DOHH2 (cell line): ENCODE measurements at regions not wholly inside any gene's neighbourhood (a gene's known extent, or its start where the extent isn't known, plus 50 kb on each side); places are given as distances from the start of the nearest gene placed in this dataset.

Source experiments
- H3F3A ChIP-seq: fragments of 200-600 bp; sonication (generic), shearing (Covaris generic); 2 replicates; pipeline ENCODE4 v1.6.0; 2016; ENCODE audit warnings: antibody characterized with exemption, mild to moderate bottlenecking; ENCODE audit not compliant: control insufficient read depth, insufficient read depth
- H3K27ac ChIP-seq: fragments of 200-600 bp; sonication (generic); 2 replicates; pipeline ENCODE4 v1.5.1; 2014; ENCODE audit warnings: low read depth, mild to moderate bottlenecking, low read length, moderate library complexity
- H3K27me3 ChIP-seq: fragments of 200-600 bp; sonication (generic); 2 replicates; pipeline ENCODE4 v1.6.1; 2014; ENCODE audit warnings: mild to moderate bottlenecking, low read length, mixed read lengths; ENCODE audit not compliant: control insufficient read depth
- H3K36me3 ChIP-seq: fragments of 200-600 bp; sonication (generic); 2 replicates; pipeline ENCODE4 v1.6.1; 2014; ENCODE audit warnings: mild to moderate bottlenecking, low read length, moderate library complexity, mixed read lengths; ENCODE audit not compliant: control insufficient read depth
- H3K4me1 ChIP-seq: fragments of 200-600 bp; sonication (generic); 2 replicates; pipeline ENCODE4 v1.6.1; 2014; ENCODE audit warnings: mild to moderate bottlenecking, low read length, mixed read lengths; ENCODE audit not compliant: control insufficient read depth
- H3K4me2 ChIP-seq: fragments of 200-600 bp; sonication (generic); 2 replicates; pipeline ENCODE4 v1.6.0; 2014; ENCODE audit warnings: mild to moderate bottlenecking, low read length, moderate library complexity
- H3K4me3 ChIP-seq: fragments of 200-600 bp; sonication (generic); 2 replicates; pipeline ENCODE4 v1.5.1; 2014; ENCODE audit warnings: mild to moderate bottlenecking, low read length, mixed read lengths
- H3K79me2 ChIP-seq: fragments of 200-600 bp; sonication (generic); 2 replicates; pipeline ENCODE4 v1.6.1; 2014; ENCODE audit warnings: mild to moderate bottlenecking, low read length, mixed read lengths; ENCODE audit not compliant: control insufficient read depth
- H3K9me2 ChIP-seq: fragments of 200-600 bp; sonication (generic); replicated peaks from 2 replicates; pipeline ENCODE4 v1.6.1; 2014; ENCODE audit warnings: mild to moderate bottlenecking, low read length, mixed read lengths; ENCODE audit not compliant: control insufficient read depth
- H3K9me3 ChIP-seq: fragments of 200-600 bp; sonication (generic); 2 replicates; pipeline ENCODE4 v1.6.1; 2014; ENCODE audit warnings: antibody characterized with exemption, low read length, mixed read lengths; ENCODE audit not compliant: control insufficient read depth, insufficient read depth
- H4K20me1 ChIP-seq: fragments of 200-600 bp; sonication (generic); 2 replicates; pipeline ENCODE4 v1.6.0; 2014; ENCODE audit warnings: low read depth, mild to moderate bottlenecking, antibody characterized with exemption, low read length, moderate library complexity; ENCODE audit not compliant: control insufficient read depth, insufficient read depth
- EZH2phosphoT487 ChIP-seq: fragments of 200-600 bp; sonication (generic); IDR thresholded peaks from 2 replicates; pipeline ENCODE4 v1.6.1; 2017; ENCODE audit warnings: borderline replicate concordance, mild to moderate bottlenecking, antibody characterized with exemption, low read length, moderate library complexity, mixed read lengths
- TF ChIP-seq, protein P1 (sequence below): fragments of 200-600 bp; sonication (generic); IDR thresholded peaks from one replicate; pipeline ENCODE4 v1.5.1; 2014; ENCODE audit warnings: antibody characterized with exemption, mild to moderate bottlenecking, low read depth, low read length; ENCODE audit not compliant: poor library complexity, severe bottlenecking

DNA sequence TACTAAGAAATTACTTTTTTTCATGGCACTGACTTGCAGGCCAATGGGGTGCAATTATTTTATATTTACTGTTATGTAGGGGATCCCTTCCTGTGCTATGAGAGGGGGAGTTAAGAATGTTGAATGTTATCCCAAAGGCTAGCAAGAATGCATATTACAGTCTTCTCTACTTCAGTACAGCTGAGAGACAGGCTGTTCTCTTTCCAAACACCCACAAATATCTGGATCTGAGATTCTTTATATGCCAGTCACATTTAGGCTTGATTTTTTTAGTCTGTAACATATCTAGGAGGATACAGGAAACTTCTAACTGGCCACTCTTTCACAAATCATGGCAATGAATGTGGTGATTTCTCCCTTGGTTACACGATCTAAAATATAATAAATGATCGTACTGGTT is 266.4 kb upstream of the FZD8 start:
- Histone ChIP-seq H3K9me3 (no peaks in the 10 kb centered on the region), H4K20me1 (no peaks in the 10 kb centered on the region), H3K27me3 (no peaks in the 10 kb centered on the region), H3K9me2 (no peaks in the 10 kb centered on the region), H3K4me3 (no peak overlapping the region), H3K79me2 (no peaks in the 10 kb centered on the region), H3K27ac (no peak overlapping the region), H3K36me3 (no peaks in the 10 kb centered on the region), H3K4me2 (no peak overlapping the region), H3K4me1 (no peaks in the 10 kb centered on the region), H3F3A (no peaks in the 10 kb centered on the region)
- no peak for TF ChIP-seq EZH2phosphoT487
- TF ChIP-seq, protein P1, sequence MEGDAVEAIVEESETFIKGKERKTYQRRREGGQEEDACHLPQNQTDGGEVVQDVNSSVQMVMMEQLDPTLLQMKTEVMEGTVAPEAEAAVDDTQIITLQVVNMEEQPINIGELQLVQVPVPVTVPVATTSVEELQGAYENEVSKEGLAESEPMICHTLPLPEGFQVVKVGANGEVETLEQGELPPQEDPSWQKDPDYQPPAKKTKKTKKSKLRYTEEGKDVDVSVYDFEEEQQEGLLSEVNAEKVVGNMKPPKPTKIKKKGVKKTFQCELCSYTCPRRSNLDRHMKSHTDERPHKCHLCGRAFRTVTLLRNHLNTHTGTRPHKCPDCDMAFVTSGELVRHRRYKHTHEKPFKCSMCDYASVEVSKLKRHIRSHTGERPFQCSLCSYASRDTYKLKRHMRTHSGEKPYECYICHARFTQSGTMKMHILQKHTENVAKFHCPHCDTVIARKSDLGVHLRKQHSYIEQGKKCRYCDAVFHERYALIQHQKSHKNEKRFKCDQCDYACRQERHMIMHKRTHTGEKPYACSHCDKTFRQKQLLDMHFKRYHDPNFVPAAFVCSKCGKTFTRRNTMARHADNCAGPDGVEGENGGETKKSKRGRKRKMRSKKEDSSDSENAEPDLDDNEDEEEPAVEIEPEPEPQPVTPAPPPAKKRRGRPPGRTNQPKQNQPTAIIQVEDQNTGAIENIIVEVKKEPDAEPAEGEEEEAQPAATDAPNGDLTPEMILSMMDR: no peak

DNA sequence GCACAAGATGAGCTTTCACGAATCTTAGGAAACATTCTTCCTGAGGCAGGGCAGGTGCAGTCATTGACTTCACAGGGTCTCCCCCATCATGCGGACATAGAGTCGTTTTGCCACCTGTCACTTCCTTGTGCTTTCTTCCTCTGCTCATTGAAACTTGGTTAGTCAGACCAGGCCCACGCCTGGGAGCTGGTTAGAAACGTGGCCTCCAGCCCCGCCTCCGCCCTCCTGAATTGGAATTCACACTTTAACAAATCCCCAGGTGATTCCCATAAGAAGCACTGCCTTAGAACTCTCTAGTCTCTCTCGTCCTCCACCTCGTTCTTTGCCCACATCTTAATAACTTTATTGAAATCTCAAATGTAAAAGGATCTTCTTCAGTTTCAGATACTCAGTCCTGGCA is 265.5 kb upstream of the FZD8 start:
- Histone ChIP-seq H3K4me2 (no peak overlapping the region), H3K36me3 (no peaks in the 10 kb centered on the region), H3F3A (no peaks in the 10 kb centered on the region), H3K4me3 (no peak overlapping the region), H3K27me3 (no peaks in the 10 kb centered on the region), H3K79me2 (no peaks in the 10 kb centered on the region), H3K4me1 (no peaks in the 10 kb centered on the region), H3K9me2 (no peaks in the 10 kb centered on the region), H3K9me3 (no peaks in the 10 kb centered on the region), H3K27ac (no peak overlapping the region), H4K20me1 (no peaks in the 10 kb centered on the region)
- TF ChIP-seq EZH2phosphoT487: no peak
- TF ChIP-seq, protein P1: no peak

DNA sequence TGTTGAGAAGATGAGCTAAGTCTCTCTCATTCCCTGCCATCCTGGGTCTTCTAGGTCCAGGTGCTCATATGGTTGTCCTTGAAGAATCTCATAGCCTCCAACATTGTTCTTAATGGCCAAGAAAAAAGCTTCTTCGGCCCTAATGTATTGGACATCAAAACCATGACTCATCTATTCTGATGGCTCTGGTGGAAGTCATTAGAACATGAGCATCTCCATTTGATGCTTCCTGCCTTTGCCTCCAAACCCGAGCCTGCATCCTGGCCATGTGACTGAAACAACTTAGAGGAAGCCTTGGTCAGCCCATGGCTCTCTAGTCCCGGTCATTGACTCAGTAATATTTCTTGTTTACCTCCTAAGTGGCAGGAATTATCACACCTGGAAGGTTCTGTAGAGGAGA is 264.1 kb upstream of the FZD8 start:
- Histone ChIP-seq H4K20me1 (no peaks in the 10 kb centered on the region), H3K9me2 (no peaks in the 10 kb centered on the region), H3F3A (no peaks in the 10 kb centered on the region), H3K27me3 (no peaks in the 10 kb centered on the region), H3K4me3 (no peak overlapping the region), H3K4me2 (no peak overlapping the region), H3K9me3 (no peaks in the 10 kb centered on the region), H3K27ac (no peak overlapping the region), H3K36me3 (no peaks in the 10 kb centered on the region), H3K4me1 (no peaks in the 10 kb centered on the region), H3K79me2 (no peaks in the 10 kb centered on the region)
- TF ChIP-seq, protein P1: no peak

DNA sequence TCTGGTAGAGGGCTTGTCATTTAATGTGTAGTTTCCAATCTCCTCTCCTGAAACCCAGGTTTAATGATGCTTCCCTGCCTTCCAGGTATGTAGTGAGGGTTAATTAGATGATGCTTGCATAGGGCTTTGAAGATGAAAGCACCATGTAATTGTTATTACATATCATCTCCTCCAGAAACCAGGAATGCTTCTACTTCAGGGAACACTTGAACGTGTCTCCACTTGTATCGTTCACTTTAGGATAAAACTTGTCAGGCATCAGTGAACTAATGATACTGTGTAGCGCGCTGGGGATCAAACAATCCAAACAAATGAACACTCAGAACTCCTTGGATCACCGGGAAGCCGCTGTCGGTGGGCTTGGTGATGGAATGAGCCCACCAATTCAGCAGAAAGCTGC is 260.9 kb upstream of the FZD8 start:
- H3K27ac ChIP-seq: no peak overlapping the region
- H3K4me2 ChIP-seq: no peak overlapping the region
- no peak for TF ChIP-seq EZH2phosphoT487
- TF ChIP-seq, protein P1: no peak
- no peaks in the 10 kb centered on the region for H3K79me2 ChIP-seq
- no peaks in the 10 kb centered on the region for H3K36me3 ChIP-seq
- no peak overlapping the region for H3K4me3 ChIP-seq
- H3K9me2 ChIP-seq: no peaks in the 10 kb centered on the region
- no peaks in the 10 kb centered on the region for H3K9me3 ChIP-seq
- no peaks in the 10 kb centered on the region for H3K4me1 ChIP-seq
- no peaks in the 10 kb centered on the region for H4K20me1 ChIP-seq
- H3K27me3 ChIP-seq: no peaks in the 10 kb centered on the region
- H3F3A ChIP-seq: no peaks in the 10 kb centered on the region
